GM12878 (cell line): ENCODE measurements at regions not wholly inside any gene's neighbourhood (a gene's known extent, or its start where the extent isn't known, plus 50 kb on each side); places are given as distances from the start of the nearest gene placed in this dataset.

Experiments used
- ATAC-seq: fragments of 200-7000 bp; cut with Tn5 transposase; 3 replicates; pipeline ENCODE4 v1.9.1; 2020; ENCODE audit warnings: mild to moderate bottlenecking, moderate library complexity
- BruUV-seq: library from RNA; stranded (reverse); fragments of 400-500 nt; replicated peaks from 2 replicates; lab custom pipeline; 2021; lab: Mats Ljungman, UMichigan
- CTCF ChIA-PET: fragments of 300-600 bp; sonication (Branson Sonifier 250); formaldehyde crosslinking; extraction: SDS; loops from one replicate; lab custom pipeline; 2021; ENCODE audit warnings: inconsistent platforms; lab: Yijun Ruan, JAX
- POLR2A ChIA-PET: fragments of 350-600 bp; formaldehyde crosslinking; extraction: SDS; loops from one replicate; lab custom pipeline; 2021; ENCODE audit warnings: inconsistent platforms; lab: Charles Lee
- RAD21 ChIA-PET: fragments of 300-600 bp; sonication (Branson Sonifier 250); formaldehyde crosslinking; loops from one replicate; lab custom pipeline; 2023; ENCODE audit warnings: antibody characterized with exemption; ENCODE audit not compliant: unreplicated experiment; lab: Charles Lee
- SMC1A ChIA-PET: fragments of 300-600 bp; sonication (Branson Sonifier 250); formaldehyde crosslinking; loops from one replicate; lab custom pipeline; 2023; ENCODE audit not compliant: unreplicated experiment, uncharacterized antibody; lab: Charles Lee
- DNase-seq: peaks from one replicate; pipeline ENCODE4 v3.0.0-alpha.2; 2011; ENCODE audit warnings: low read depth, low spot score
- FAIRE-seq: peaks from 3 replicates; lab custom pipeline; 2011; peaks lifted over from hg19 to GRCh38; lab: Jason Lieb, UNC
- H2AFZ ChIP-seq: 2 replicates; pipeline ENCODE4 v1.6.0; 2011; ENCODE audit warnings: low read depth, low read length, control low read depth; ENCODE audit not compliant: control insufficient read depth
- H3K27ac ChIP-seq: 2 replicates; pipeline ENCODE4 v1.5.1; 2011; ENCODE audit warnings: control low read depth; ENCODE audit not compliant: control insufficient read depth, insufficient read depth
- H3K27me3 ChIP-seq, 2 experiments: replicated peaks in 1 of 2; 2 replicates each; pipeline versions ENCODE4 v1.6.0 to v1.6.1; 2011; ENCODE audit warnings: low read length in 1 of 2; ENCODE audit not compliant: control insufficient read depth in 2 of 2, insufficient read depth in 2 of 2
- H3K36me3 ChIP-seq, 2 experiments: 2 replicates each; pipeline ENCODE4 v1.5.1; 2011; ENCODE audit warnings: low read length in 1 of 2; ENCODE audit not compliant: control insufficient read depth in 2 of 2, insufficient read depth in 2 of 2
- H3K4me1 ChIP-seq: 2 replicates; pipeline ENCODE4 v1.6.1; 2011; ENCODE audit warnings: mild to moderate bottlenecking, low read length, moderate library complexity, mixed read lengths; ENCODE audit not compliant: control insufficient read depth, insufficient read depth
- H3K4me2 ChIP-seq: 2 replicates; pipeline ENCODE4 v1.6.0; 2011; ENCODE audit warnings: control low read depth; ENCODE audit not compliant: control insufficient read depth, insufficient read depth
- H3K4me3 ChIP-seq: fragments of 200-600 bp; sonication (generic); 2 replicates; pipeline ENCODE4 v1.5.1; 2016
- H3K79me2 ChIP-seq: 2 replicates; pipeline ENCODE4 v1.6.0; 2011; ENCODE audit warnings: low read length; ENCODE audit not compliant: control insufficient read depth, insufficient read depth
- H3K9ac ChIP-seq: 2 replicates; pipeline ENCODE4 v1.8.0; 2011; ENCODE audit warnings: low read length, control low read depth, mixed read lengths; ENCODE audit not compliant: control insufficient read depth, insufficient read depth
- H3K9me3 ChIP-seq: replicated peaks from 3 replicates; pipeline ENCODE4 v1.5.1; 2011; ENCODE audit warnings: mild to moderate bottlenecking, low read length; ENCODE audit not compliant: control insufficient read depth, insufficient read depth
- H4K20me1 ChIP-seq: 2 replicates; pipeline ENCODE4 v1.6.0; 2011; ENCODE audit not compliant: control insufficient read depth, insufficient read depth
- CREB1 ChIP-seq: IDR thresholded peaks from 2 replicates; pipeline ENCODE4 v1.6.1; 2012; ENCODE audit warnings: low read depth, mild to moderate bottlenecking, inconsistent platforms
- DPF2 ChIP-seq: fragments of 450-650 bp; IDR thresholded peaks from 2 replicates; pipeline ENCODE4 v1.6.1; 2017; ENCODE audit warnings: mild to moderate bottlenecking
- ESRRA ChIP-seq: IDR thresholded peaks from 2 replicates; pipeline ENCODE4 v1.6.1; 2012; ENCODE audit warnings: mild to moderate bottlenecking, low read length, improper control_type of control experiment
- HDAC2 ChIP-seq: fragments of 200-600 bp; sonication (generic); IDR thresholded peaks from 2 replicates; pipeline ENCODE4 v1.6.1; 2017
- JUND ChIP-seq: IDR thresholded peaks from 2 replicates; pipeline ENCODE4 v1.6.1; 2012; ENCODE audit warnings: low read depth, mild to moderate bottlenecking, low read length, improper control_type of control experiment, moderate library complexity
- MEF2A ChIP-seq: IDR thresholded peaks from 2 replicates; pipeline ENCODE4 v1.6.1; 2011; ENCODE audit warnings: low read depth, mild to moderate bottlenecking, low read length, moderate library complexity; ENCODE audit not compliant: insufficient read depth
- MTA3 ChIP-seq: IDR thresholded peaks from 2 replicates; pipeline ENCODE4 v1.6.1; 2012; ENCODE audit warnings: low read length, inconsistent platforms, borderline replicate concordance
- MXI1 ChIP-seq: fragments of 150-350 bp; IDR thresholded peaks from 2 replicates; pipeline ENCODE4 v1.6.1; 2011; ENCODE audit warnings: low read depth, mild to moderate bottlenecking, inconsistent platforms, low read length, improper control_type of control experiment
- NFYB ChIP-seq: IDR thresholded peaks from 2 replicates; pipeline ENCODE4 v1.6.1; 2011; ENCODE audit warnings: low read depth, mild to moderate bottlenecking, low read length, improper control_type of control experiment, moderate library complexity; ENCODE audit not compliant: insufficient read depth
- NKRF ChIP-seq: fragments of 450-650 bp; conservative IDR thresholded peaks from 2 replicates; pipeline ENCODE4 v1.6.1; 2017; ENCODE audit warnings: mild to moderate bottlenecking, moderate library complexity
- POLR2A ChIP-seq: IDR thresholded peaks from 2 replicates; pipeline ENCODE4 v1.6.1; 2011; ENCODE audit warnings: low read depth, mild to moderate bottlenecking, low read length
- SIN3A ChIP-seq: IDR thresholded peaks from 2 replicates; pipeline ENCODE4 v1.6.1; 2012; ENCODE audit warnings: low read depth, low read length, improper control_type of control experiment
- SIX5 ChIP-seq: IDR thresholded peaks from 2 replicates; pipeline ENCODE4 v1.6.1; 2011; ENCODE audit warnings: mild to moderate bottlenecking, low read depth, low read length, moderate library complexity; ENCODE audit not compliant: severe bottlenecking
- SRF ChIP-seq, 2 experiments: IDR thresholded peaks; 2 replicates each; pipeline ENCODE4 v1.6.1; 2011; ENCODE audit warnings: low read depth in 2 of 2, low read length in 2 of 2, mild to moderate bottlenecking in 1 of 2, moderate library complexity in 1 of 2
- ZSCAN29 ChIP-seq: fragments of 450-650 bp; IDR thresholded peaks from 2 replicates; pipeline ENCODE4 v1.6.1; 2017; ENCODE audit warnings: mild to moderate bottlenecking, moderate library complexity
- WGBS: methylation state at CpG from one replicate; pipeline ENCODE4 v1.1.6; 2016; ENCODE audit warnings: low lambda C conversion rate; ENCODE audit not compliant: insufficient replicate concordance, insufficient coverage; ENCODE audit errors: missing lambda C conversion rate; 5-methylcytosine and 5-hydroxymethylcytosine counted together
- in situ Hi-C: fragments of 300-500 bp; cut with MboI; formaldehyde crosslinking; loops from 9 replicates; pipeline ENCODE4 v1.14.3; 2018; ENCODE audit warnings: mixed read lengths
- intact Hi-C: fragments of 100-400 bp; cut with micrococcal nuclease; formaldehyde crosslinking; loops from one replicate; pipeline ENCODE4 v1.14.2; 2022; ENCODE audit not compliant: unreplicated experiment
- TF ChIP-seq, protein P1 (sequence below): fragments of 450-650 bp; IDR thresholded peaks from 2 replicates; pipeline ENCODE4 v1.6.1; 2017; ENCODE audit warnings: antibody characterized with exemption, mild to moderate bottlenecking, moderate library complexity

- ChIA-PET RAD21 (no interaction called here), CTCF (interaction anchor here (0.6 kb wide), 1 partner anchor 94 kb away, joined by 3 read pairs; no protein-coding TSS in a partner anchor)
Observed at GRCh38 chrX:33607042-33607595, 395.8 kb upstream of the DMD start.

More at GRCh38 chrX:33607042-33607595, 395.8 kb upstream of the DMD start:
- Histone ChIP-seq H3K4me1 (no peaks in the 10 kb centered on the region), H3K79me2 (no peaks in the 10 kb centered on the region), H2AFZ (no peak overlapping the region), H4K20me1 (no peaks in the 10 kb centered on the region), H3K27ac (no peak overlapping the region), H3K9me3 (no peaks in the 10 kb centered on the region), H3K9ac (no peak overlapping the region), H3K4me3 (no peak overlapping the region), H3K36me3 (no peaks in the 10 kb centered on the region), H3K27me3 (no peaks in the 10 kb centered on the region), H3K4me2 (no peak overlapping the region)
- BruUV-seq: no TSS peak
- TF ChIP-seq SIX5 (no peak), CREB1 (no peak), ESRRA (no peak), MEF2A (no peak), SIN3A (no peak), JUND (no peak), DPF2 (no peak), NKRF (no peak), SRF (IDR thresholded peaks at IDR 0.05; ENCODE audit: low read depth in 2 of 2, low read length in 2 of 2) (no peak), NFYB (no peak), ZSCAN29 (no peak), HDAC2 (no peak), MXI1 (no peak), MTA3 (no peak), POLR2A (no peak)
- TF ChIP-seq, protein P1, sequence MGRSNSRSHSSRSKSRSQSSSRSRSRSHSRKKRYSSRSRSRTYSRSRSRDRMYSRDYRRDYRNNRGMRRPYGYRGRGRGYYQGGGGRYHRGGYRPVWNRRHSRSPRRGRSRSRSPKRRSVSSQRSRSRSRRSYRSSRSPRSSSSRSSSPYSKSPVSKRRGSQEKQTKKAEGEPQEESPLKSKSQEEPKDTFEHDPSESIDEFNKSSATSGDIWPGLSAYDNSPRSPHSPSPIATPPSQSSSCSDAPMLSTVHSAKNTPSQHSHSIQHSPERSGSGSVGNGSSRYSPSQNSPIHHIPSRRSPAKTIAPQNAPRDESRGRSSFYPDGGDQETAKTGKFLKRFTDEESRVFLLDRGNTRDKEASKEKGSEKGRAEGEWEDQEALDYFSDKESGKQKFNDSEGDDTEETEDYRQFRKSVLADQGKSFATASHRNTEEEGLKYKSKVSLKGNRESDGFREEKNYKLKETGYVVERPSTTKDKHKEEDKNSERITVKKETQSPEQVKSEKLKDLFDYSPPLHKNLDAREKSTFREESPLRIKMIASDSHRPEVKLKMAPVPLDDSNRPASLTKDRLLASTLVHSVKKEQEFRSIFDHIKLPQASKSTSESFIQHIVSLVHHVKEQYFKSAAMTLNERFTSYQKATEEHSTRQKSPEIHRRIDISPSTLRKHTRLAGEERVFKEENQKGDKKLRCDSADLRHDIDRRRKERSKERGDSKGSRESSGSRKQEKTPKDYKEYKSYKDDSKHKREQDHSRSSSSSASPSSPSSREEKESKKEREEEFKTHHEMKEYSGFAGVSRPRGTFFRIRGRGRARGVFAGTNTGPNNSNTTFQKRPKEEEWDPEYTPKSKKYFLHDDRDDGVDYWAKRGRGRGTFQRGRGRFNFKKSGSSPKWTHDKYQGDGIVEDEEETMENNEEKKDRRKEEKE: no peak
- FAIRE-seq: no peak
- in situ Hi-C loops (no loop called here), intact Hi-C loops (no loop called here)
- ChIA-PET SMC1A (no interaction called here), POLR2A (no interaction called here)
- no peak for DNase-seq
- WGBS: 5% methylated on average over 7 of the region's 7 CpGs
- no peak for ATAC-seq
